HG02852 (cell line): ENCODE measurements at regions not wholly inside any gene's neighbourhood (a gene's known extent, or its start where the extent isn't known, plus 50 kb on each side); places are given as distances from the start of the nearest gene placed in this dataset.
"Not testable (repeated sequence)": the region's sequence is repeated elsewhere in the genome, so short reads cannot be mapped to it uniquely, and the experiment has no call there.

Source experiments
- ATAC-seq: cut with Tn5 transposase; IDR thresholded peaks from one replicate; pipeline ENCODE4 v1.9.1; 2021; ENCODE audit warnings: mild to moderate bottlenecking, moderate library complexity; ENCODE audit not compliant: unreplicated experiment

DNA sequence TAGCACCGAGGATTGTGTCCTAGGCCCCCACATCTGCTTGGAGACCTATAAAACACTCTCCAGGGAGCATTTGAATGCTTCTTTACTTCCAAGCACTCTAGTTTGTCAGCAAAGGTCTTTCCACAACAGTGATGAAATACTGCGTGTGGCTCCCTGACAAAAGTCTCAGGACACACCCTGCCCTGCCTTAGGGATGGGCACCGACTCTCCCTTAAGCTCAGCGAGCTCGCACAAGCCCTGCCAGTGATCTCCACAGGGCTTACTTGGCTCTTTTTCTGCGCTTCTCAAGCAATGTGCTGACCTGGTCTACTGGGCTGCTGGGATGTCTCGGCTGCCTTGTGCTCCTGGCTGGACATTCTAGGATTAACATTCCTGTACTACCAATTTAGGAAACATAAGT is 84.3 kb upstream of the MPP7 start:
- no peak for ATAC-seq

DNA sequence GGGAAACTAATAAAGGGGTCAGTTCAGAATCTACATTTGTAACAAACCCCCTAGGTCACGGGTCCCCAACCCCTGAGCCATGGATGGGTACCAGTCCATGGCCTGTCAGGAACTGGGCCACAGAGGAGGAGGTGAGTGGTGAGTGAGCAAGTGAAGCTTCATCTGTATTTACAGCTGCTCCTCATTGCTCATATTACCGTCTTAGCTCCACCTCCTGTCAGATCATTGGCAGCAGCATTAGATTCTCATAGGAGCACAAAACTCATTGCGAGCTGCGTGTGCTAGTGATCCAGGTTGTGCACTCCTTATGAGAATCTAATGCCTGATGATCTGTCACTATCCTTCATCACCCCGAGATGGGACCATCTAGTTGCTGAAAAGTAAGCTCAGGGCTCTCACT is 88.4 kb upstream of the MPP7 start:
- no peak for ATAC-seq

GRCh38 chr10:28393956-28394568 is 91.2 kb upstream of the MPP7 start:
- peak; percentile 70 for ATAC-seq

DNA sequence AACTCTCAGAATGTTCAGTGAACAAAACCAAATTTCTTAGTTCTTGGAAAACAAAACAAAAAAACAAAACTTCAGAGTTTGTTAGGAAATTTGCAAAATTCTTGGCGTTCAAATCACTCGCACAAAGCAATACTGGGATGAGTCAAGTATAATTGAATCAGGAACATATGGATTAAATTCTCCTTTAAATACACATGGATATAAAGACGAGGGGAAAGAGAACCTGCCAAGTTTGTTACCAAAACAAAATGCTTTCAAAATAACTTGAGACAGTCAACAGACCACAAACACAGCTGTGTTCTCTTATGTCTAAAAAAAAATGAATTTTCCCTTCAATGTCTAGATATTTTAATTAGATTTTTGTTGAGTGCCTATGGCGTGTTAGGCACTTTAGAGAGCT is 93.5 kb upstream of the MPP7 start:
- ATAC-seq, result no peak

- ATAC-seq, result no peak
Measured at GRCh38 chr10:28397229-28397628, 94.4 kb upstream of the MPP7 start.

- ATAC-seq, result no peak
Measured at GRCh38 chr10:28400176-28400575, 97.3 kb upstream of the MPP7 start.

GRCh38 chr10:28400681-28401080 is 97.8 kb upstream of the MPP7 start:
- ATAC-seq, result no peak

DNA sequence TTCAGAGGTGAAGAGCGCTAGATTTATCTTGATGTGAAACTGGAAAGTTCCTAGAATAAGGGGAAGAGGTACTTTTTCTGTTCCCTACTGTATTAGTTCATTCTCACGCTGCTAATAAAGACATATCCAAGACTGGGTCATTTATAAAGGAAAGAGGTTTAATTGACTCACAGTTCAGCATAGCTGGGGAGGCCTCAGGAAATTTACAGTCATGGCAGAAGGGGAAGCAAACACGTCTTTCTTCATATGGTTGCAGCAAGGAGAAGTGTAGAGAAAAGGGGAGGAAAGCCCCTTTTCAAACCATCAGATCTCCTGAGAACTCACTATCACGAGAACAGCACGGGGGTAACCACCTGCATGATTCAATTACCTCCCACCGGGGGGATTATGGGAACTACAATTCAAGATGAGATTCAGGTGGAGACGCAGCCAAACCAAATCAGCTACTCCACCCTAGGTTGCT is 99.8 kb upstream of the MPP7 start:
- ATAC-seq, result not testable (repeated sequence)

DNA sequence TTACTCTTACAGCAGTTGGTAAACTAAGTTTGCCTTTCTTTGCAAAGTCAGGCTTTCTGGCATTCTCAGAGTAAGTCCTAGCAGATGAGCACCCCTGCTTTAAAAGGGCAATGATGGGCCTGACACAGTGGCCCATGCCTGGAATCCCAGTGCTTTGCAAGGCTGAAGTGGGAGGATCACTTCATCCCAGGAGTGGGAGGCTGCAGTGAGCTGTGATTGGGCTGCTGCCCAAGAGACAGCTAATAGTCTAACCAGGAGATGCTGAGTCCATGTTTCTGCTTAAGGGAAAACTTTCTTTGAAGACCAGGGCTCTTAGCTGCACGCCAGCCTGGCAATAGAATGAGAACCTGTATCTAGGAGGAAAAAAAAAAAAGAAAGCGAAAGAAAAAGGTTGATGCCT is 100.2 kb upstream of the MPP7 start:
- no peak for ATAC-seq

DNA sequence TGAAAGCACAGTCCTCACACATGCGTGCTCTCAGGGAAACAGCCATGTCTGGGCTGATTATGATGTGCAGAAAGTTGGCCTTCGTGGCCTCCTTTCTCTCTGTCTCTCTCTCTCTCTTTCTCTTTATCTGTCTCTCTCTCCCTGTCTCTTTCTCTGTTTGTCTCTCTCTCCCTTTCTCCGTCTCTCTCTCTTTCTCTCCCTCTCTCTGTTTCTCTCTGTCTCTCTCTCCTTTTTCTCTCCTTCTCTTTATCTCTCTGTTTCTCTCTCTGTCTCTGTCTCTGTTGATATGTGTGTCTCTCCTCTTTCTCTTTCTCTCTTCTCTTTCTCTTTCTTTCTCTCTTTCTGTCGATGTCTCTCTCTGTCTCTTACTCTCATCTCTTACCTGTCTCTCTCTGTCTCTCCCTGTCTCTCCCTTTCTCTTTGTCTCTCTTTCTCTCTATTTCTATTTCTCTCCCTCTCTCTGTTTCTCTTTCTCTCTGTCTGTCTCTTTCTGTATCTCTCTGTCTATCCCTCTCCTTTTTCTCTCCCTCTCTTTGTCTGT is 105.4 kb upstream of the MPP7 start:
- ATAC-seq, result no peak

GRCh38 chr10:28410420-28411135 is 107.7 kb upstream of the MPP7 start:
- ATAC-seq, result no peak

- no peak for ATAC-seq
Measured at GRCh38 chr10:28411136-28411460, 108.2 kb upstream of the MPP7 start.

GRCh38 chr10:28411648-28412047 is 108.8 kb upstream of the MPP7 start:
- ATAC-seq, result peak; percentile 64

GRCh38 chr10:28418069-28418468 is 114.8 kb upstream of the WAC start:
- no peak for ATAC-seq

- ATAC-seq, result no peak
Measured at GRCh38 chr10:28425422-28425821, 107.5 kb upstream of the WAC start.

GRCh38 chr10:28426392-28427159 is 106.3 kb upstream of the WAC start:
- no peak for ATAC-seq

DNA sequence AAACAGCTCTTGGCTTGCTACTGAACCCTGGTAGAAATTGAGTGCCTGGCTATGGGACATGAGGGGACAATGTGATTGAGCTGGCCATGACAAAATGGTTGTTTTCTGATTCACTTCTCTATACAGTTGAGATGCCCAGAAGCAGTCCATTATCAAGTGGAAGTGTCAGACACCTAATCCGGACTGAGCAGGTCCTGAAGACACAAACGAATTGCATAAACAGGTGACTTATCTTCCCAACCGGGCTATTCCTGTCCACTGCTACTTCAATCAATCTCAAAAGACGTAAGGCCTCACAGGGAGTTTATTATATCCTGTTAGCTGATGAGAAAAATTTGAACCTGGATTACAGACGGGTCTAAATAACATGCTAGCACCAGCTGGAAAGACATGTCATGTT is 105.5 kb upstream of the WAC start:
- no peak for ATAC-seq

DNA sequence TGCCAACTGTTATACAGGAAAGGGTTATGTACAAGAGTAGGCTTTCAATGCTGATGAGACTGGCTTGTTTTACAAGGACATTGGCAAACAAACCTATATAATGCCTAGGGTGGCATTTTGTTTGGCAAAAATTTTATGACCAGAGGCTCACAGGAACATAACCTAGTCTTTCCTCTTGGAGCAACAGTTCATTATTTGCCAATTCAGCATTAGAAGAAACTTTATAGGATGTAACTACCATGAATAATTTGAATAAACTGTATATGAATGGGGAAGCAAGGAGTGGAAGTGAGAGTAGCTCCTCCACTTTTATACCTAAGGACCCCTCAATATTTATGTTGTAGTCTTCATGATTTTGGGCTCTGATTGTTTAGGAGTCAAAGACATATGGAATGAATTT is 103.9 kb upstream of the WAC start:
- no peak for ATAC-seq

GRCh38 chr10:28429573-28430216 is 103.2 kb upstream of the WAC start:
- no peak for ATAC-seq

GRCh38 chr10:28431139-28431538 is 101.8 kb upstream of the WAC start:
- ATAC-seq, result no peak

- ATAC-seq, result peak; percentile 67
Measured at GRCh38 chr10:28432210-28432676, 100.7 kb upstream of the WAC start.
